Astrocyte of the cerebellum (primary cell): ENCODE measurements at regions not wholly inside any gene's neighbourhood (a gene's known extent, or its start where the extent isn't known, plus 50 kb on each side); places are given as distances from the start of the nearest gene placed in this dataset.

Source experiments
- DNase-seq: peaks from one replicate; pipeline ENCODE4 v3.0.0-alpha.2; 2011; ENCODE audit warnings: low read depth
- H3K4me3 ChIP-seq: 2 replicates; pipeline ENCODE4 v1.5.1; 2011; ENCODE audit warnings: mild to moderate bottlenecking, low read depth, low read length, moderate library complexity
- CTCF ChIP-seq: IDR thresholded peaks from 2 replicates; pipeline ENCODE4 v1.5.1; 2012; ENCODE audit warnings: low read length, low read depth, moderate library complexity, mild to moderate bottlenecking; ENCODE audit errors: missing control alignments
- in situ Hi-C: cut with HindIII; loops from 2 replicates; pipeline ENCODE4 v1.10.0; 2017; ENCODE audit warnings: low sequenced_read_pairs

DNA sequence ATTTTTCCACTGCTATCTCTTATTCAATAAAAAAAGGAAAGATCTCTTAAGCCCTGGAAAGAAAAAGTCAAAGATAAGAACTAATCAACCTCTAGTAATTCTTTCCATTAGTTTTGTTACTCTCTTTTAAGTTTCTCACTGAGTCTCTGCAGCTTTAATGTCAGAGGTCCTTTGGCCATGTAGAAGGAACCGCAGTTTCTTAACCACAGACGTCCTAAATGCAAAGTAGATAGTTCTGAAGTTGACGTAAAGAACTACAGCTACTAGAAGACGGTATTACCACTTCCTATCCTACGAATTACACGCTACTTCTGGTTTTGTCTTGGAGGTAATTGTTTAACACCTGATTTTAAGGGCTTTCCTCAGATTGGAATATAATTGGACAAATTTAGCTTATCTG, 325.9 kb downstream of the ANKRD50 start:
- in situ Hi-C loops: no loop called here
- H3K4me3 ChIP-seq: no peak overlapping the region
- DNase-seq: no peak
- no peak for TF ChIP-seq CTCF

GRCh38 chr4:124389591-124389990, 322.9 kb downstream of the ANKRD50 start:
- TF ChIP-seq CTCF: no peak
- no peak overlapping the region for H3K4me3 ChIP-seq
- in situ Hi-C loops: no loop called here
- DNase-seq: no peak

DNA sequence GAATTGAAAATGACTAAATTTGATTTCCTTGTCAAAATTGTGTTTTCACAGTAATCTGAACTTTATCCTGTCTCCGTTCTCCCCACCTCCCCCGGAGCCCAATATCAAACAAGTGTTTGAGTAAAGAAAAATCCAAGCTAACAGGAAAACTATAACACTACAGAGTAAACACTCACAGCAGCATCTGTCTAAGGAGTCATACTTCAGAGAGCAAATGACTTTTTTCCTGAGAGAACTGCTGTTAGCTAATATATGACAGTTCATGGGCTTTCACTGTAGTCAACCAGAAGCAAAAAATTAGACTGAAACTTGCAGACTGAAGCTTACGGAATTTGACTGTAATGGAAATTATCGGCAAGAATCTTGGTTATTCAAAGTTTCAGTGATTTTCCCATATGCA, 321.7 kb downstream of the ANKRD50 start:
- in situ Hi-C loops: no loop called here

GRCh38 chr4:124396333-124396732, 316.2 kb downstream of the ANKRD50 start:
- in situ Hi-C loops: no loop called here
- H3K4me3 ChIP-seq: no peak overlapping the region
- no peak for DNase-seq
- TF ChIP-seq CTCF: no peak

More for the DNA sequence above, 321.7 kb downstream of the ANKRD50 start:
- no peak for DNase-seq
- no peak overlapping the region for H3K4me3 ChIP-seq
- TF ChIP-seq CTCF: no peak

DNA sequence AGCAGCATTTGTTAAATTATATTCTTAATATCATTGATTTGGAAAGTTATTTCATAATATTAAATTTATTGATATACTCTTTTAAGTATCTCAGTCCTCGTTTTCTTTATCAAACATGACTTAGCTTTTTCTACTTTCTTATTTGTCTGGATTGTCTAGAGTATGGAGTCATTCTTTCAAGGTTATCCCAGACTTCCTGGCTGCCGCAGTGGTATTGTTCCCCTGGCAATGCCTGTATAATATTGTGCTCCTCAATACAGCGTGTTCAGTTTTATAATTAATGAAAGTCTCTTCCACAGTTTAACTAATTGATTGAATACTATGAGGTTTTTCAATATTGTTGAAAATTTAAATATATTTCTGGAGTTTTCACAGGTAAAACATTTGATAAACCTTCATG, 310.9 kb downstream of the ANKRD50 start:
- no peak overlapping the region for H3K4me3 ChIP-seq
- in situ Hi-C loops: no loop called here
- DNase-seq: no peak
- TF ChIP-seq CTCF: no peak

GRCh38 chr4:124409044-124409443, 303.5 kb downstream of the ANKRD50 start:
- no peak for DNase-seq
- in situ Hi-C loops: no loop called here
- no peak for TF ChIP-seq CTCF
- H3K4me3 ChIP-seq: no peak overlapping the region
